Breast epithelium (tissue), 3 donors: ENCODE measurements at regions not wholly inside any gene's neighbourhood (a gene's known extent, or its start where the extent isn't known, plus 50 kb on each side); places are given as distances from the start of the nearest gene placed in this dataset.

ENCODE experiments used
- CTCF ChIP-seq, 3 donors: fragments of 450-650 bp; IDR thresholded peaks; one replicate each; pipeline ENCODE4 v1.5.1; 2016 to 2017; ENCODE audit warnings: antibody characterized with exemption in 3 of 3, mild to moderate bottlenecking in 3 of 3, moderate library complexity in 3 of 3
- POLR2AphosphoS5 ChIP-seq, 3 donors: sonication (generic); formaldehyde crosslinking; IDR thresholded peaks; one replicate each; pipeline ENCODE4 v1.6.1; 2017; ENCODE audit warnings: antibody characterized with exemption in 3 of 3

- TF ChIP-seq CTCF (IDR thresholded peaks at IDR 0.05) = no peak
- TF ChIP-seq POLR2AphosphoS5 (IDR thresholded peaks at IDR 0.05) = no peak
These were observed 498.4 kb downstream of the PDCD6IP start for GRCh38 chr3:34296796-34297195.
